Adrenal gland (tissue), 5 donors: ENCODE measurements at regions not wholly inside any gene's neighbourhood (a gene's known extent, or its start where the extent isn't known, plus 50 kb on each side); places are given as distances from the start of the nearest gene placed in this dataset.

Source experiments
- CTCF ChIP-seq, 6 experiments: fragments of 450-650 bp in 4 of 6; fragments of 200-600 bp in 2 of 6; sonication (generic) in 1 of 6; IDR thresholded peaks; 1 replicate in 5 of 6; 2 replicates in 1 of 6; pipeline versions ENCODE4 v1.5.1 to v1.8.0; 2016 to 2021; ENCODE audit warnings: antibody characterized with exemption in 6 of 6, mild to moderate bottlenecking in 2 of 6, moderate library complexity in 1 of 6
- POLR2A ChIP-seq, 2 donors: fragments of 450-650 bp; IDR thresholded peaks; one replicate each; pipeline ENCODE4 v1.6.1; 2017; ENCODE audit warnings: antibody characterized with exemption in 2 of 2, mild to moderate bottlenecking in 2 of 2, moderate library complexity in 1 of 2
- donor health status: DM: no; HTN: no; CAD: no.

DNA sequence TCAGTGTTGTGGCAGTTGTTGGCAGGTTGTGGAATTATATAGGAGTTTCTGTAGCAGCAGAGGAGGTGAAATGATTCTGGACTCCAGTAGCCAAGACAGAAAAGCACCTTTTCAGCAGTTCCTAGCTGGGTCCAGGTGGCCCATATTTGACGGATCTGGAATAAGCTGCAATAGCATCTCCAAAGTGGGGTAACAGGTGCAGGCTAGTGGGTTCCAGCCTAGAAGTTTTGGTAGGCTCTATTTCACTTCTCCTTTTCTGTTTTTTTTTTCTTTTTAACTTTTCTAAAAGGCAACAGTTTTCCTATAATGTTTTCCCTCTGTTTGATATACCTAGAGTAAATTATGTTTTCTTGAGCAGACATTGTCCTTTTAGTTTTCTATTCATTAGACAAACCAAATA lies 392.5 kb downstream of the C4orf33 start:
- TF ChIP-seq CTCF (IDR thresholded peaks at IDR 0.05): no peak
- TF ChIP-seq POLR2A (IDR thresholded peaks at IDR 0.05): no peak
